Stomach (tissue), 8 donors: ENCODE measurements at regions not wholly inside any gene's neighbourhood (a gene's known extent, or its start where the extent isn't known, plus 50 kb on each side); places are given as distances from the start of the nearest gene placed in this dataset.

Experiments used
- DNase-seq, 2 donors: peaks; one replicate each; pipeline versions ENCODE4 v3.0.0 to v3.0.0-alpha.2; 2013 to 2019
- H3K27ac ChIP-seq, 5 donors: fragments of 200-600 bp in 4 of 5; sonication (generic) in 4 of 5; one replicate each; pipeline ENCODE4 v1.5.1; 2013 to 2019; ENCODE audit warnings: mild to moderate bottlenecking in 1 of 5, moderate library complexity in 1 of 5
- H3K27me3 ChIP-seq, 3 donors: fragments of 200-600 bp; sonication (generic); one replicate each; pipeline ENCODE4 v1.5.1; 2017 to 2019; ENCODE audit warnings: mixed run types in 1 of 3
- H3K36me3 ChIP-seq, 4 donors: fragments of 200-600 bp; sonication (generic); 1 replicate in 3 of 4; 2 replicates in 1 of 4; pipeline ENCODE4 v1.5.1; 2016 to 2019
- H3K4me1 ChIP-seq, 4 donors: fragments of 200-600 bp; sonication (generic); one replicate each; pipeline ENCODE4 v1.5.1; 2016 to 2019
- H3K4me3 ChIP-seq, 4 donors: fragments of 200-600 bp; sonication (generic) in 3 of 4; one replicate each; pipeline ENCODE4 v1.5.1; 2016 to 2019; ENCODE audit warnings: mild to moderate bottlenecking in 1 of 4
- H3K9me3 ChIP-seq, 4 donors: fragments of 200-600 bp; sonication (generic); one replicate each; pipeline ENCODE4 v1.5.1; 2016 to 2019
- CTCF ChIP-seq, 7 experiments: fragments of 450-650 bp in 4 of 7; fragments of 200-600 bp in 3 of 7; sonication (generic) in 3 of 7; IDR thresholded peaks; one replicate each; pipeline ENCODE4 v1.5.1; 2016 to 2019; ENCODE audit warnings: antibody characterized with exemption in 7 of 7, control low read depth in 2 of 7, mild to moderate bottlenecking in 1 of 7
- EP300 ChIP-seq: sonication (generic); formaldehyde crosslinking; IDR thresholded peaks from one replicate; pipeline ENCODE4 v1.6.1; 2017; ENCODE audit warnings: antibody characterized with exemption
- POLR2A ChIP-seq, 4 donors: fragments of 450-650 bp; IDR thresholded peaks; one replicate each; pipeline ENCODE4 v1.6.1; 2016; ENCODE audit warnings: antibody characterized with exemption in 4 of 4, control low read depth in 2 of 4, mild to moderate bottlenecking in 1 of 4, moderate library complexity in 1 of 4
- POLR2AphosphoS5 ChIP-seq, 3 donors: sonication (generic); formaldehyde crosslinking; IDR thresholded peaks; one replicate each; pipeline ENCODE4 v1.6.1; 2016; ENCODE audit warnings: antibody characterized with exemption in 3 of 3
- WGBS, 5 donors: extraction: QIAGEN DNeasy Blood & Tissue Kit in 3 of 5; methylation state at CpG; one replicate each; pipeline versions ENCODE4 v1.1.5 to v1.1.7; 2013 to 2018; 5-methylcytosine and 5-hydroxymethylcytosine counted together
- intact Hi-C: fragments of 100-400 bp; cut with DNase I; formaldehyde crosslinking; loops from one replicate; pipeline ENCODE4 v1.15.1; 2023; ENCODE audit warnings: low total_unique reads
- donor health status: healthy with polysubstance abuse.
- donor health status: Bipolar disorder and iron deficiency.
- donor health status: healthy.

- Histone ChIP-seq H3K27ac (no peak overlapping the region), H3K4me1 (no peaks in the 10 kb centered on the region), H3K4me3 (no peak overlapping the region), H3K27me3 (no peaks in the 10 kb centered on the region), H3K9me3 (no peaks in the 10 kb centered on the region), H3K36me3 (no peaks in the 10 kb centered on the region)
- DNase-seq, result no peak
- TF ChIP-seq CTCF (IDR thresholded peaks at IDR 0.05) (no peak), POLR2AphosphoS5 (IDR thresholded peaks at IDR 0.05) (no peak), EP300 (no peak), POLR2A (IDR thresholded peaks at IDR 0.05) (no peak)
- intact Hi-C loops, result no loop called here
- WGBS, 5 donors, result 41 to 62% (median 60%) methylated on average over 4 of the region's 4 CpGs
Observed at GRCh38 chr21:18771845-18772380, 368.3 kb upstream of the TMPRSS15 start.

GRCh38 chr21:18772404-18772803 lies 368.8 kb upstream of the TMPRSS15 start:
- no peak for DNase-seq
- WGBS, 5 donors, result 33 to 51% (median 41%) methylated on average over 2 of the region's 2 CpGs

DNA sequence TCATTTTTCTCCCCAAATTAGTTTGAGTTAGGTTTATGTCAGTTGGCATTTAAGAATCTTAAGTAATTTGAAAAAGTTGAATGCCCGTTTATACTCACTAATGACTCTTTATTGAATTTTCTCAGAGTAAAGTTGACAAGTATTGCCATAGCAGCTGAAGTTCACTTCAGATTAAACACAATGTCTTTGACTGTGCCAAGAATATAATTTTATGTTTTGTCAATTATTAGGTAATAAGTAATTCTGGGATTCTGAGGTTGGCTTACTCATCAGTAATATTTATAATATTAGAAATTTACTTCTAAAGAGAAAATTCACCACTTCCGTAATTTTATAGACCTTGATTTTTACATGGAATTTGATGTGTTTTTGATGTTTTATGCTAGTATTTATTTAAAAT lies 369.3 kb upstream of the TMPRSS15 start:
- 45 to 64% (median 57%) methylated on average over 2 of the region's 2 CpGs for WGBS, 5 donors
- Histone ChIP-seq H3K27me3 (no peaks in the 10 kb centered on the region), H3K4me1 (no peaks in the 10 kb centered on the region), H3K4me3 (no peak overlapping the region), H3K9me3 (no peaks in the 10 kb centered on the region), H3K27ac (no peak overlapping the region), H3K36me3 (no peaks in the 10 kb centered on the region)
- TF ChIP-seq POLR2AphosphoS5 (IDR thresholded peaks at IDR 0.05), result no peak
- TF ChIP-seq POLR2A (IDR thresholded peaks at IDR 0.05), result no peak
- no peak for TF ChIP-seq CTCF (IDR thresholded peaks at IDR 0.05)
- TF ChIP-seq EP300, result no peak
- no peak for DNase-seq
- intact Hi-C loops, result no loop called here

More at GRCh38 chr21:18772404-18772803, 368.8 kb upstream of the TMPRSS15 start:
- TF ChIP-seq POLR2A (IDR thresholded peaks at IDR 0.05) (no peak), CTCF (IDR thresholded peaks at IDR 0.05) (no peak), EP300 (no peak), POLR2AphosphoS5 (IDR thresholded peaks at IDR 0.05) (no peak)
- Histone ChIP-seq H3K4me1 (no peaks in the 10 kb centered on the region), H3K36me3 (no peaks in the 10 kb centered on the region), H3K27ac (no peak overlapping the region), H3K27me3 (no peaks in the 10 kb centered on the region), H3K4me3 (no peak overlapping the region), H3K9me3 (no peaks in the 10 kb centered on the region)
- intact Hi-C loops, result no loop called here

GRCh38 chr21:18776936-18777335 lies 373.4 kb upstream of the TMPRSS15 start:
- intact Hi-C loops, result no loop called here
- 55 to 81% (median 65%) methylated on average over 4 of the region's 4 CpGs for WGBS, 5 donors
- no peaks in the 10 kb centered on the region for H3K36me3 ChIP-seq
- no peaks in the 10 kb centered on the region for H3K27me3 ChIP-seq
- H3K4me3 ChIP-seq, result no peak overlapping the region
- TF ChIP-seq EP300 (no peak), POLR2A (IDR thresholded peaks at IDR 0.05) (no peak), POLR2AphosphoS5 (IDR thresholded peaks at IDR 0.05) (no peak), CTCF (IDR thresholded peaks at IDR 0.05) (no peak)
- no peaks in the 10 kb centered on the region for H3K4me1 ChIP-seq
- no peaks in the 10 kb centered on the region for H3K9me3 ChIP-seq
- H3K27ac ChIP-seq, result no peak overlapping the region
- DNase-seq, result peak in 1 of 2 donors; percentile 6
